Neural progenitor cell (in vitro differentiated cells): ENCODE measurements at regions not wholly inside any gene's neighbourhood (a gene's known extent, or its start where the extent isn't known, plus 50 kb on each side); places are given as distances from the start of the nearest gene placed in this dataset.

ENCODE experiments used
- CTCF ChIP-seq: fragments of 200-600 bp; sonication (generic); IDR thresholded peaks from 2 replicates; pipeline ENCODE4 v1.5.1; 2017; ENCODE audit warnings: antibody characterized with exemption, mild to moderate bottlenecking
- EZH2 ChIP-seq: fragments of 200-600 bp; sonication (generic); IDR thresholded peaks from 2 replicates; pipeline ENCODE4 v1.6.1; 2017; ENCODE audit warnings: antibody characterized with exemption, mild to moderate bottlenecking, moderate library complexity

DNA sequence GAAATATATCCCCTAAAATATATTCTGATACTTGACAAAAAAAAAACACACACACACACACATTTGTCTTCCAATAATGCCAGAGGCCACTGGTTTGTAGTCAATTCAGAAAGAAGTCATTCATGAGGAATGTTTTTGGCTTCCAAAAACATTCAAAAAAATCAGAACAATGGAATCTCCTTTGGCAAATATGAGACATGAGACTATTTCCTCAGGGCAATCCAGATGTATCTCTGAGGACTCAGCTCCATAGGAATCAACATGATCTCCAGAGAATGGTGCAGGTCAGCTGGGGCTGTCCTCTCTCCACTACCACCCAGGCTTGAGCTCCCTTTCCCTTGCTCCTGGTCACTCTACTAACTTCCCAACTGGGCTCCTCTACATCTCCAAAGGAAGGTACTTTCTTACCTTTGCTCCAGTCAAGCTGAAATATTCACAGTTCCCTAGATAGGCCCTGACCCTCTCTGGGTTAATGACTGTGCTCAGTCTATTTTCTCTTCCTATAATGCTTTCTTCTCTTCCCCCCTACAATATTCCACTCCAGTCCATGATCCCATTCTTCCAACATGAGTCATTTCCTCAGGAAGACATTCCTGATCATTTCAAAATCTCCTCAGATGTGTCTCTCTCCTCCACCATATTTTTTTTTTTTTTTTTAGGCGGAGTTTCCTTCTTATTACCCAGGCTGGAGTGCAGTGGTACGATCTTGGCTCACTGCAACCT lies 145.3 kb downstream of the C1D start:
- TF ChIP-seq CTCF (no peak), EZH2 (no peak)
